Right cardiac atrium (tissue), 5 donors: ENCODE measurements at regions not wholly inside any gene's neighbourhood (a gene's known extent, or its start where the extent isn't known, plus 50 kb on each side); places are given as distances from the start of the nearest gene placed in this dataset.

Source experiments
- ATAC-seq, 2 donors: fragments of 200-7000 bp; cut with Tn5 transposase; one replicate each; pipeline versions ENCODE4 v1.8.0 to v1.9.1; 2020; ENCODE audit warnings: moderate library complexity in 2 of 2, mild to moderate bottlenecking in 1 of 2
- DNase-seq, 3 donors: peaks; one replicate each; pipeline ENCODE4 v3.0.0-alpha.2; 2020
- H3K27ac ChIP-seq: one replicate; pipeline ENCODE4 v1.5.1; 2013; ENCODE audit warnings: mild to moderate bottlenecking, low read length, control low read depth, moderate library complexity
- H3K27me3 ChIP-seq: one replicate; pipeline ENCODE4 v1.6.1; 2013; ENCODE audit not compliant: control insufficient read depth, insufficient read depth
- H3K4me1 ChIP-seq: one replicate; pipeline ENCODE4 v1.6.1; 2013; ENCODE audit warnings: low read length; ENCODE audit not compliant: control insufficient read depth, insufficient read depth
- H3K4me3 ChIP-seq: one replicate; pipeline ENCODE4 v1.5.1; 2013; ENCODE audit warnings: low read length, control low read depth
- H3K9me3 ChIP-seq: one replicate; pipeline ENCODE4 v1.6.1; 2013; ENCODE audit warnings: low read length; ENCODE audit not compliant: control insufficient read depth
- WGBS: extraction: QIAGEN DNeasy Blood & Tissue Kit; methylation state at CpG from one replicate; pipeline ENCODE4 v1.1.7; 2013; 5-methylcytosine and 5-hydroxymethylcytosine counted together
- intact Hi-C, 4 donors: fragments of 100-400 bp; cut with DNase I; formaldehyde crosslinking; loops; one replicate each; pipeline versions ENCODE4 v1.11.0 to v1.14.0; 2022 to 2023
- donor health status: healthy with polysubstance abuse.
- donor health status: DM: no; HTN: yes; CAD: no.
- donor health status: DM: no; HTN: no; CAD: no.
- donor health status: DM: no; HTN: yes; CAD: no; lungs with severe emphysema.
- donor health status: DM: yes; HTN: yes; CAD: no.

DNA sequence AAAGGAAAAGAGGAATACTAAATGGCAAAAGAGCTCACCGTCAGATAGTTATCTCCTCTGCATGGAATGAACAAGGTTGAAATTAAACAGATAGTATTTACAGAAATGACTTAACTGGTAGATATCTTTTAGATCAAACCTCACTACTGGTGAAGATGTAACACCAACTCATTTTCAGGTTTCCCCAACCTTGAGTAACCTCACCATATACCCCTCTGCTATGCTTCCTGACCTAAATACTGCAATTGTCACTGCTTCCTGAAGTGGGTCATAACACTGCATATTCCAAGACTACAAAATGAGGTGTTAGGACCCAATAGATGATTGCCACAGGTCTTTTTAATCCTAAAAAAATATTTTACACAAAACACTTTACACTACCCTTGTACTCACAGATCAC, 76.3 kb upstream of the PLEKHA5 start:
- H3K4me1 ChIP-seq: no peaks in the 10 kb centered on the region
- 98% methylated on average over 1 of the region's 1 CpG for WGBS
- no peak overlapping the region for H3K4me3 ChIP-seq
- no peak for ATAC-seq
- no peak for DNase-seq
- no peak overlapping the region for H3K27ac ChIP-seq
- no peaks in the 10 kb centered on the region for H3K27me3 ChIP-seq
- H3K9me3 ChIP-seq: no peaks in the 10 kb centered on the region
- intact Hi-C loops: no loop called here

DNA sequence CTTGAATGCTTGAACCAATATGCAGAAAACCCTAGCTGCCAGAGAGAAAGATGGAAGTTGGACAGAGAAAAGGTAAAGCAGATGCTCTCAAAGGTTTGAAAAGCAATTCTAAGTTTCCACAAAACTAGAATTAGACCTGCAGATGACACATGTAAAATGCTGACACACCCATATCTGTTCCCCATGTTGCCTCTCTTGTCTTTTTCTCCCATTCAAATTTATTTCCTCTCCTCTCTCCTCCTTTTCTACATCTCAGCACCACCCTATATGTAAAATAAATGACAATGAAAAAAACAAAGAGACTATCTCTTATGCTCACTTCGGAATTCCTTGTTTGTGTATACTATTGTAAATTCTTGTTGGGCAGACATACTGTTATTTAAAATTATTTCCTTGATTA, 75.5 kb upstream of the PLEKHA5 start:
- Histone ChIP-seq H3K27me3 (no peaks in the 10 kb centered on the region), H3K9me3 (no peaks in the 10 kb centered on the region), H3K27ac (no peak overlapping the region), H3K4me1 (peaks cover 3% of the 10 kb centered on the region), H3K4me3 (no peak overlapping the region)
- WGBS: 92% methylated on average over 1 of the region's 1 CpG
- intact Hi-C loops: no loop called here
- DNase-seq: no peak
- no peak for ATAC-seq

DNA sequence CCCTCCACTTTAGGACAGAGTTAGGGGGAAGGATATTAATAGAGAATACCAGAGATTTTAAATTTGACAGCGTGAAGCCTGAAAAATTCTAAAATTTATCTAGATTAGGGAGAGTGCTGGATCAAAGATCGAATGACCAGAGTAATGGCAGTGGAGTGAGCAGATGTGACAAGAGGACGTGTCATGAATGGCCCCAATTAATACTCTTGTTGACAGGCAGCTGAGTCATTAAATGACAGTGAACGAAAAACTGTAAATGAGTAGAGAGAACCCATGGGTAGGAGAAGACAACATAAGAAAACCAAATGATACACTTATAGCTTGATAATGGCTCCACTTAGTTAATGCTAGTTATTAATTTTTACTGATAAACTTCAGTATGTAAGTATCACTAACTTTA, 73.9 kb upstream of the PLEKHA5 start:
- H3K4me3 ChIP-seq: no peak overlapping the region
- no peak for DNase-seq
- intact Hi-C loops: no loop called here
- no peak overlapping the region for H3K27ac ChIP-seq
- no peaks in the 10 kb centered on the region for H3K9me3 ChIP-seq
- H3K4me1 ChIP-seq: peaks cover 3% of the 10 kb centered on the region
- H3K27me3 ChIP-seq: no peaks in the 10 kb centered on the region
- no peak for ATAC-seq
- WGBS: 86% methylated on average over 4 of the region's 4 CpGs

DNA sequence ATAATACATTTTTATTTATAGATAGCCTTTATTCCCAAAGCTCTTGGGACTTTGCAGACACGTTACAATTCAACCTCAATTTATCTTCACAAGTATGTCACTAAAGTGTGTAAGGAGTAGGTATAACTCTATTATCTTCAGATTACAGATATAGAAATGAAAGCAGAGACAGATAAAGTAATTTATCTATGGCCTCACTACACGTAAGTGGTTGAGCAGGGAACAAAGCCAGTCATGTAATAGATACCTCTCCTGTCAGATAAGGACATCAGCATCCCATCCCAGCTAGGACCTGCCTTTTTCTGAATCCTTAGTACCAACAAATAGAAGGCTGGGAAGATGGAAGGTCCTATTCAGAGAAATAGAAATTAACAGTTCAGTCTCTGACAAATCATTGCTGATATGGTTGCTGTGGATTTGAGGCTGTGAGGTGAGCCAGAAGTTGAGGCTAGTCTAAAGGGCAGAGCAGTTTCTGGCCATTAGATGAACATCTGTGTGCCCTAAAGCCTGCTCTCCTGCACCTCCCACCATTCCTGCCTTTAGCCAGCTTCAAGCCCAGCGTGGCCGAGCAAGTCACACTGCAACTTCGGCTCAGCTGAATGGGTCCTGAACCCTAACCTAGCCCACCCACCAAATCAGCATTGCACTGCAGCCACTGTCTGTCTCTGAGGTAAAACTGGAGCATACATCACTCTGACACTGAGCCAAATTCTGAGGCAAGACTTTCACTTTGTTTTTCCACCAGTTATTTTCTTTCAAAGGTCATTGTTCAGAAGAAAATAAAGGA, 71.1 kb upstream of the PLEKHA5 start:
- peak in 1 of 2 donors; percentile 50 for ATAC-seq
- Histone ChIP-seq H3K4me3 (no peak overlapping the region), H3K27ac (no peak overlapping the region), H3K9me3 (no peaks in the 10 kb centered on the region), H3K27me3 (no peaks in the 10 kb centered on the region), H3K4me1 (peaks cover 3% of the 10 kb centered on the region)
- intact Hi-C loops: no loop called here
- 34% methylated on average over 5 of the region's 5 CpGs for WGBS
- DNase-seq: no peak

DNA sequence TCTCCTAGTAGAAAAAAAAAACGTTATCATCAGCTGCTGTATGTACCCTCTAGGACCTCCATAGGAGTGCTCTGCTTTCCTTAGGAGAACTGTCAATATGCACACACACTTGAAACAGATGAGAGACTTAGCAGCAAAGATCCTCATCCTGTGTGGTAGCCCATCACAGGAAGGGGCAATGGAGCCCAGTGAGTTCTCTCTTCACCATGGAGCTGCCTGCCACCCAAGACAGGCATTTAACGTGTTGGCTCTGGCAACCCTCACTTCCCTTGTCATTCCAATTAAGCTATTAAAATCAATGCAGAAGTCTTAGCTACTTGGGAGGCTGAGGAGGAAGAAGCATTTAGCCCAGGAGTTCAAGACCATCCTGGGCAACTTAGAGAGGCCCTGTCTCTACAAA, 64.8 kb upstream of the PLEKHA5 start:
- Histone ChIP-seq H3K4me1 (no peaks in the 10 kb centered on the region), H3K4me3 (no peak overlapping the region), H3K27ac (no peak overlapping the region), H3K9me3 (no peaks in the 10 kb centered on the region), H3K27me3 (no peaks in the 10 kb centered on the region)
- intact Hi-C loops: no loop called here
- WGBS: 55% methylated on average over 2 of the region's 2 CpGs
- ATAC-seq (no peak), DNase-seq (no peak)

DNA sequence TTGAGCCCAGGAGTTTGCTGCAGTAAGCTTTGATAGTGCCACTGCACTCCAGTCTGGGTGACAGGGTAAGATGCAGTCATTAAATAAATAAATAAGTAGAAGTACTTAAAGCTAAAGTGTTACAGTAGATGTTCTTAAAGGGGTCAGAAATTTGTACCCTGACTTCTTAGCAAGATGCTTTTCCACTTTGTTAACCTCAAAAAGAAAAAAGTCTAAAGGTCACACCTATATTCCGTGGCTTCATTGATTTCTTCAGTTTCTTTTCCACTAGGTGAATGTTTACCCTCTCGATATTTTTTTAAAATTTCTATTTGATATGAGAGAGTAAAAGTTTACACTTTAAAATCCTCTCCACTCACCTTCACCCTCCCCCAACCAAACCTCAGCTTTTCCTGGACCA, 64.3 kb upstream of the PLEKHA5 start:
- H3K9me3 ChIP-seq: no peaks in the 10 kb centered on the region
- DNase-seq: no peak
- no peak for ATAC-seq
- WGBS: 96% methylated on average over 2 of the region's 2 CpGs
- no peaks in the 10 kb centered on the region for H3K27me3 ChIP-seq
- no peaks in the 10 kb centered on the region for H3K4me1 ChIP-seq
- H3K27ac ChIP-seq: no peak overlapping the region
- intact Hi-C loops: no loop called here
- no peak overlapping the region for H3K4me3 ChIP-seq

DNA sequence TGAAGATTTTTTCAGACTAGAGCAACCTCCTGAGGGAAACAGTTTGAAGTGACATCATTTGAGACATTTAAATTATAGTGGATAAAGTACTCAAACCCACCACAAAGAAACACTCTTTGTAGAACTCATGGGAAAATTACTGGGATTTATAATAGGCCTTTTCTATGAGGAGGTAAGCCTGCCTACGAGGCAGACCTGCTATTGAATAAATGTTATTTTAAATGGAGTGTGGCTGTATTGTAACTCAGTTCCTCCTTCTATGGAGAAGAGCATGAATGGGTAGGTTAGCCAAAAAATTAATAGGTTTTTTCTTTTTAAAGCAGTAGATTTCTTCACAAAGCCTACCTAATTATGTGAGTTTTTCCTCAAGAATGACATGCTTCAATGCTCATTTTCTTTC, 63.7 kb upstream of the PLEKHA5 start:
- H3K27me3 ChIP-seq: no peaks in the 10 kb centered on the region
- H3K27ac ChIP-seq: no peak overlapping the region
- ATAC-seq: no peak
- no peak overlapping the region for H3K4me3 ChIP-seq
- H3K9me3 ChIP-seq: no peaks in the 10 kb centered on the region
- no peak for DNase-seq
- intact Hi-C loops: no loop called here
- no peaks in the 10 kb centered on the region for H3K4me1 ChIP-seq
- WGBS: 85% methylated on average over 1 of the region's 1 CpG

DNA sequence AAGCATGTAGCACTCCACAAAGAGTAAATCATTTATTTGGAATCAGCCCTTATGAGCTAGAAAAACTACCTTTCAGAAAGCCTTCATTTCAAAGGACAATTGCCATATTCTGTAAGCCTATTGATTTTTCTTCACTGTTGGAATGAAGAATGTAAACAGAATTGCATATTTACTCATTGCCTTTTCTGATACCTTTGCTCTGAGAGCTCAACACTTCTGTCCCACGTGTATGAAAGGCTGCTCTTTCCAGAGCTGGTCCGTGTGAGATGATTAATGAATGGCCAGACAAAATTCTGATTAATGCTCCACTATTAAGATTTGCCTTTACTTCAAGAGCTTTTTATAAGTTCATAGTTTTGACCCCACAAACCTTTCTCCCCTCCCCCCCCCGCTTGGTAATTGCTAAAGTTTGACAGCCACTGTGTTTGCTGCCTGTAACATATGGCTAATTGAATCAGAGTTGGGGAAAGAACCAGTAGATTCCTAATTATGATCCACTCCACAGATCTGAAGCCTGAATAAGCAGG, 63.0 kb upstream of the PLEKHA5 start:
- H3K4me3 ChIP-seq: no peak overlapping the region
- no peak overlapping the region for H3K27ac ChIP-seq
- WGBS: 44% methylated on average over 3 of the region's 3 CpGs
- no peaks in the 10 kb centered on the region for H3K9me3 ChIP-seq
- intact Hi-C loops: no loop called here
- no peaks in the 10 kb centered on the region for H3K27me3 ChIP-seq
- DNase-seq: no peak
- no peak for ATAC-seq
- no peaks in the 10 kb centered on the region for H3K4me1 ChIP-seq

DNA sequence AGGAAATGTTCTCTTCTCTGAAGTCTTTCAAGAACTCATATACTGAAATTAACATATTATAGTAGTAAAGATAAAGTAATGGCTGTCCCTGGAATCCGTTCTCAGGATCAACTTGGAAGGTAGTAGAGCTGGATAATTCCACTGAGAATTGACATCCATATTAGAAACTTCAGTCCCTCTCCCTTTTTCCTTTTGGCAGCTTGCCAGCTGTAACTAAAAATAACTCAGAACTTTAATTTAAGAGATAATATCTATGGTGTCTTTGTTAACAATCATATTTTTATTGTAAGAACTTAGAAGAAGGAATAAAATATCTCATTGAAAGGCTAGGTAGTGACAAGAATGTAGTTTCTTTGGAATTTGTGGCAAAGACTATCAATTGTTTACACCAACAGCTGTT, 61.4 kb upstream of the PLEKHA5 start:
- H3K9me3 ChIP-seq: no peaks in the 10 kb centered on the region
- WGBS: 40% methylated on average over 1 of the region's 1 CpG
- intact Hi-C loops: no loop called here
- ATAC-seq: no peak
- H3K27ac ChIP-seq: no peak overlapping the region
- DNase-seq: no peak
- no peak overlapping the region for H3K4me3 ChIP-seq
- no peaks in the 10 kb centered on the region for H3K27me3 ChIP-seq
- H3K4me1 ChIP-seq: no peaks in the 10 kb centered on the region

DNA sequence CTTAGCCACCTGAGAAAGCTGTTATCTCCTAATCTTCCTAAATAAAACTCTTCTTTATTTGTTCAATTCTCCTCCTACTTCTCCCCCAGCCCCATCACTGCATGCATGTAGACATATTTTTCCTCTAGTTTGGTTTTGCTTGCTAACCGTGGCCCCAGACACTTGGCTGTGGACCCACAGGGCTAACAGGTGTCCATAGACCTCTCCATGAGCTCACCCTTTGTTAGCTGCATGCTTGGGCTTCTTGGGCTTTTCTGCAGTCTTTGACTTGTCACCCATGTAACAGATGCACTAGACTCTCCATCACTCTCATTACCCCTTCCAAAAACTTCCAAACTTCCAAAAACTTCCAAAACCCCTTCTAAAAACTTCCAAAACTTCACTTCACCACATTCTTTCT, 59.2 kb upstream of the PLEKHA5 start:
- H3K4me1 ChIP-seq: no peaks in the 10 kb centered on the region
- no peak for DNase-seq
- 89% methylated on average over 1 of the region's 1 CpG for WGBS
- H3K9me3 ChIP-seq: no peaks in the 10 kb centered on the region
- H3K4me3 ChIP-seq: no peak overlapping the region
- H3K27ac ChIP-seq: no peak overlapping the region
- intact Hi-C loops: no loop called here
- ATAC-seq: no peak
- H3K27me3 ChIP-seq: no peaks in the 10 kb centered on the region

DNA sequence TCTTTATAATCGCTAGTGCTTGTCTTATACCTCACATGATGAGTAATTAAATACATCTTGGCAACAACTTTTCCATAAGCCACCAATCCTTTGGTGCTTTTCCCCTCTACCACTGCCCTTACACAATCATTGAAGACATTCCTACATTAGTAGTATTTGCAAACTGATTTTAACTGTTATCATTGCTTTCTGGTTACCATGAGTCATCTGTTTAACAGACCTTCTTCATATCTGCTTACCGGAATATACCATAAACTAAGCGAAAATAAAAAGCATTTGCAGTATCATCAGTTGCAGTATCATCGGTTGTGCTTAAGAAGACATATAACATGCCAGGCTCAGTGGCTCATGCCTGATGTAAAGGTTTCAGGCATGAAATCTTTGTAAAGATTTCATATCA, 54.8 kb upstream of the PLEKHA5 start:
- Histone ChIP-seq H3K4me3 (no peak overlapping the region), H3K9me3 (no peaks in the 10 kb centered on the region), H3K27ac (no peak overlapping the region), H3K4me1 (no peaks in the 10 kb centered on the region), H3K27me3 (no peaks in the 10 kb centered on the region)
- ATAC-seq (no peak), DNase-seq (no peak)
- intact Hi-C loops: no loop called here
- 66% methylated on average over 4 of the region's 4 CpGs for WGBS
